K562 (cell line): ENCODE measurements at regions not wholly inside any gene's neighbourhood (a gene's known extent, or its start where the extent isn't known, plus 50 kb on each side); places are given as distances from the start of the nearest gene placed in this dataset.

ENCODE experiments used
- EGR1 ChIP-seq: fragments of 450-650 bp; conservative IDR thresholded peaks from 2 replicates; pipeline ENCODE4 v1.6.1; 2017; ENCODE audit warnings: mild to moderate bottlenecking
- ELF4 ChIP-seq: fragments of 450-650 bp; formaldehyde crosslinking; IDR thresholded peaks from 2 replicates; pipeline ENCODE4 v1.4.0; 2022; ENCODE audit warnings: missing genetic modification characterization
- GMEB1 ChIP-seq: fragments of 250-450 bp; sonication (Bioruptor Pico); IDR thresholded peaks from 2 replicates; pipeline ENCODE4 v1.4.0; 2020; ENCODE audit warnings: mild to moderate bottlenecking
- LARP7 ChIP-seq: fragments of 450-650 bp; IDR thresholded peaks from 2 replicates; pipeline ENCODE4 v1.6.1; 2016
- MLLT1 ChIP-seq, 2 experiments: fragments of 450-650 bp; IDR thresholded peaks; 2 replicates each; pipeline ENCODE4 v1.6.1; 2016
- PKNOX1 ChIP-seq: fragments of 450-650 bp; IDR thresholded peaks from 2 replicates; pipeline ENCODE4 v1.6.1; 2016
- STAG1 ChIP-seq: sonication (generic); formaldehyde crosslinking; IDR thresholded peaks from 2 replicates; pipeline ENCODE4 v1.5.0; 2020; ENCODE audit warnings: missing genetic modification reagents, borderline replicate concordance
- VEZF1 ChIP-seq: fragments of 200-800 bp; sonication (Bioruptor generic); IDR thresholded peaks from 2 replicates; pipeline ENCODE4 v1.6.1; 2017; ENCODE audit warnings: missing genetic modification characterization, missing compliant biosample characterization
- ZNF121 ChIP-seq: sonication (generic); formaldehyde crosslinking; conservative IDR thresholded peaks from 2 replicates; pipeline ENCODE4 v1.8.0; 2022; ENCODE audit warnings: missing genetic modification reagents
- ZNF239 ChIP-seq: fragments of 250-450 bp; sonication (Bioruptor Pico); IDR thresholded peaks from 2 replicates; pipeline ENCODE4 v1.4.0; 2020; ENCODE audit warnings: mild to moderate bottlenecking
- ZNF699 ChIP-seq: fragments of 250-450 bp; sonication (Bioruptor Pico); IDR thresholded peaks from 2 replicates; pipeline ENCODE4 v1.8.0; 2021; ENCODE audit warnings: mild to moderate bottlenecking, moderate library complexity; ENCODE audit not compliant: insufficient replicate concordance
- TF ChIP-seq, protein P1 (sequence below): IDR thresholded peaks from 3 replicates; pipeline ENCODE4 v1.6.1; 2011; ENCODE audit warnings: borderline replicate concordance, mild to moderate bottlenecking, moderate library complexity; ENCODE audit not compliant: insufficient read length; ENCODE audit errors: extremely low read depth
- TF ChIP-seq, protein P2 (sequence below): fragments of 450-650 bp; IDR thresholded peaks from 2 replicates; pipeline ENCODE4 v1.6.1; 2016; ENCODE audit warnings: low read depth, mild to moderate bottlenecking, moderate library complexity
- TF ChIP-seq, protein P3 (sequence below): fragments of 250-450 bp; sonication (Bioruptor Pico); IDR thresholded peaks from 2 replicates; pipeline ENCODE4 v1.8.0; 2021; ENCODE audit warnings: moderate library complexity, mild to moderate bottlenecking, inconsistent platforms

DNA sequence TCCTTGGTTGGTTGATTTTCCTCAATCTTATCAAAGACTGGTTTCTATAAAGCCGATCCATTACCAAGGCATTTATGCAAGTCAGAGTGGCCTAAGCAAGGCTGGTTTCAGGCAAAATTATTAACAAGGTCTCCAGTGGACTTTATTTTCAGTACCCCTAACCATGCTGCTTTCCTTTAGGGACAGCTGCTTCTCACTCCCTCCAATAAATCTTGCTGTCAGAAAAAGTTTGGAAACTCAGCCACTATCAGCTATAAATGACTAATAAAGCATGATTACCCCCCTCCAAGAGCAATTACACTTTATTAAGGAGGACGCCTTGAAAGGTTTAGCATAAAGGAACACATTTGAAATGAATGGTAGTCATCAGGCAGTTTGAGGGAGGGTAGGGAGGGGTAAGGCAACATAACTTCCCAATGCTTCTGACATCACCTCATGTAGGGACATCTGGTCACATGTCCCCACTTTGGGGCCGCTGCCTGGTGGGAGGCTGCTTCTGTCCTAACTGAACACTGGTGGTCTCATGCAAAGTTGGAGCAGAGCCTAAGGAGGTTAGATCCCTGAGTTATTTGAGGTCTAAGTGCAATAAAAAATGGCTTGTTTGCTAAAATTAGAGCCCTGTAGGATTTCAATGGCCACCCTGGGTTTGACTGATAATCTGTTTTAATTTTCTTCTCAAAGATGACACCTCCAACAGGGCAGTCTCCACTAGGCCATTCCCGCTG lies 58.0 kb upstream of the TMEM178A start (continued):
- TF ChIP-seq PKNOX1 (no peak), ELF4 (no peak), GMEB1 (CRISPR knock-in tag) (no peak), ZNF239 (no peak), ZNF699 (no peak), ZNF121 (CRISPR knock-in tag) (no peak), LARP7 (no peak), EGR1 (no peak), MLLT1 (IDR thresholded peaks at IDR 0.05) (no peak), STAG1 (no peak), VEZF1 (CRISPR knock-in tag) (no peak)
- TF ChIP-seq, protein P1, sequence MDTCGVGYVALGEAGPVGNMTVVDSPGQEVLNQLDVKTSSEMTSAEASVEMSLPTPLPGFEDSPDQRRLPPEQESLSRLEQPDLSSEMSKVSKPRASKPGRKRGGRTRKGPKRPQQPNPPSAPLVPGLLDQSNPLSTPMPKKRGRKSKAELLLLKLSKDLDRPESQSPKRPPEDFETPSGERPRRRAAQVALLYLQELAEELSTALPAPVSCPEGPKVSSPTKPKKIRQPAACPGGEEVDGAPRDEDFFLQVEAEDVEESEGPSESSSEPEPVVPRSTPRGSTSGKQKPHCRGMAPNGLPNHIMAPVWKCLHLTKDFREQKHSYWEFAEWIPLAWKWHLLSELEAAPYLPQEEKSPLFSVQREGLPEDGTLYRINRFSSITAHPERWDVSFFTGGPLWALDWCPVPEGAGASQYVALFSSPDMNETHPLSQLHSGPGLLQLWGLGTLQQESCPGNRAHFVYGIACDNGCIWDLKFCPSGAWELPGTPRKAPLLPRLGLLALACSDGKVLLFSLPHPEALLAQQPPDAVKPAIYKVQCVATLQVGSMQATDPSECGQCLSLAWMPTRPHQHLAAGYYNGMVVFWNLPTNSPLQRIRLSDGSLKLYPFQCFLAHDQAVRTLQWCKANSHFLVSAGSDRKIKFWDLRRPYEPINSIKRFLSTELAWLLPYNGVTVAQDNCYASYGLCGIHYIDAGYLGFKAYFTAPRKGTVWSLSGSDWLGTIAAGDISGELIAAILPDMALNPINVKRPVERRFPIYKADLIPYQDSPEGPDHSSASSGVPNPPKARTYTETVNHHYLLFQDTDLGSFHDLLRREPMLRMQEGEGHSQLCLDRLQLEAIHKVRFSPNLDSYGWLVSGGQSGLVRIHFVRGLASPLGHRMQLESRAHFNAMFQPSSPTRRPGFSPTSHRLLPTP = no peak
- TF ChIP-seq, protein P2, sequence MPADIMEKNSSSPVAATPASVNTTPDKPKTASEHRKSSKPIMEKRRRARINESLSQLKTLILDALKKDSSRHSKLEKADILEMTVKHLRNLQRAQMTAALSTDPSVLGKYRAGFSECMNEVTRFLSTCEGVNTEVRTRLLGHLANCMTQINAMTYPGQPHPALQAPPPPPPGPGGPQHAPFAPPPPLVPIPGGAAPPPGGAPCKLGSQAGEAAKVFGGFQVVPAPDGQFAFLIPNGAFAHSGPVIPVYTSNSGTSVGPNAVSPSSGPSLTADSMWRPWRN = no peak
- TF ChIP-seq, protein P3, sequence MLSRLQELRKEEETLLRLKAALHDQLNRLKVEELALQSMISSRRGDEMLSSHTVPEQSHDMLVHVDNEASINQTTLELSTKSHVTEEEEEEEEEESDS (CRISPR knock-in tag) = no peak
